HG03095 (cell line): ENCODE measurements at regions not wholly inside any gene's neighbourhood (a gene's known extent, or its start where the extent isn't known, plus 50 kb on each side); places are given as distances from the start of the nearest gene placed in this dataset.

Experiments
- ATAC-seq: cut with Tn5 transposase; IDR thresholded peaks from one replicate; pipeline ENCODE4 v1.9.1; 2021; ENCODE audit warnings: moderate library complexity; ENCODE audit not compliant: unreplicated experiment

DNA sequence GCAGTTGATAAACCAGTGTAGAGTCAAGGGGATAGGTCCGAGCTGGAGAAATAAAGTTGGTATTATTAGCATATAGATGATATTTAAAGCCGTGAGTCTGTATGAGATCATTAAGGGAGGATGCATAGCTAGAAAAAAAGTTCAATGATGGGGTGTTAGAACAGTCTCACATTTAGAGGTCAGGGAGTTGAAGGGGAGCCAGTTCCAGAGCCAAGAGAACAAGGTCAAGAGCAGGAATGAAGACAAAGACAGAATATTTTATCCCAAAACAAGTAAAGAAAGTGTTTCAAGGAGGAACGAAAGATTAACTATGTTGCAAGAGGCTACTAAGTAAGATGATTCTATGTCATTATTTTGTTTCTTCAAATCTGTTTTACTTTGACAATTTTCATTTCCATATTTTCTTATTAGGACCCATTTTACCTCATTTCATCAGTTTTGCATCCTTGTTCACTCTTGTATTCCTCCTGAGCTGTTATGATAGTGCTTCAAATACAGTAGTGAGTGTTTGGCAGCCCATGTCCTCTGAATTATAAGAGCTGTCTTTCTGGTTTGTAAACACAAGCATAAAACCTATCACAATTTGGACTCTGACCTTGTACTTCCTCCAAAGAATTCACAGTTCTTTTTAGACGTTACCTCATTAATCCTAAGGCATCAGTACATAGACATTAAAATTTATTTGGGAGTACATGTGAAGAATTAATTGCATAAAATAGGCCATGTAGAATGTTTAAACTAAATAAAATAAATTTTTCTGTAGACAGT is 695.7 kb upstream of the NECTIN3 start:
- ATAC-seq, result no peak

- no peak for ATAC-seq
Measured at GRCh38 chr3:110378481-110378880, 693.1 kb upstream of the NECTIN3 start.

DNA sequence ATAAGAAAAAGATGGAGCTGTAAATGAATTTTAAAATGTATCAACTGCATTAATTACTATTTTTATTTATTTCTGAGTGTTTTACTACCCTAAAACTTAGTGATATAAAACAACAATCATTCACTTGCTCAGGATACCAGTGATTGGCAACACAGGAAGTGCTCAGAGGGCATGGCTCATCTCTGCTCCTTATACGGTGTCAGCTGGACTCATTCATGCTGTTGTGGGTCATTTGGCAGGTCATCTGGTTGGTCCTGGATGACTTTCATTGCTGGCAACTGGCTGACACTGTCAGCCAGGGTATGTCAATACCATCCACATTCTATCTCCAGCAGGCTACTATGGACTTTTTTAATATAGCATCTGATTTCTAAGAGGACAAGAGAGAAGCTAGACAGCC is 689.6 kb upstream of the NECTIN3 start:
- ATAC-seq, result no peak

GRCh38 chr3:110383356-110383755 is 688.3 kb upstream of the NECTIN3 start:
- no peak for ATAC-seq

DNA sequence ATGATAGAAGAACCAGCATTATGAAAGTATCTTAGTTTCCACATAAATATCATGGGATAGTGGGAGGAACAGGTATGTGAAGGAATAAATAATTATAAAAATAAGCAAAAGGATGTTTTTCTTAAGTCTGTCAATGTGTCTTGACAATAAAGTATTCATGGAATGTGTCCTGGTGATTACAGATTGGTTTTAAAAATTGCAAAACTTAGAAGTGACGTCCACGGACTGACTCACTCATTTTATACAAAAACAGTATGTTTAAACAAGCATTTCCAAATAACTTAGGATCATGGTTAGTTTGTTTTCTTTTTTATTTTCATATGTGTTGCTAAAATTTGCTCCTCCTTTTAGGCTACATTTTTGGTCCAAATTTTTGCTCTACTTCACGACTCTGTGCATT is 687.0 kb upstream of the NECTIN3 start:
- ATAC-seq, result no peak

DNA sequence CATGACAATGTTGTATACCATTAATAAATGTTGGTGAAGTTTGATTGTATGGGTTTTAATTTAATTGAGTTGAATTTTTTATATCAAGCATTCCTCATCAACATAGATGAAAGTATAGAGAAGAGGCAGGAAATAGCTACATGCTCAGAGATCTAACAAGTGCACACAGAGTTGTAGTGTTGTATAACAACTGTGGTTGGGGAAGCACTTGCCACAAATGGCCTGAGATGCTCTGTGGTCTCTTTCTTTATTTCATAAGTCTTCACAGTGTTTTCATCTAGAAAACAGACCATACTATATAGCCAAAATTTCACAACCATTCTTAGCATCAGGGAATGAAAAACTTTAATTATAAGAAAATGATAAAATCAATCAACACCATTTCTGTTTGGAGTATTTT is 682.6 kb upstream of the NECTIN3 start:
- no peak for ATAC-seq

GRCh38 chr3:110390372-110390771 is 681.2 kb upstream of the NECTIN3 start:
- ATAC-seq, result no peak

GRCh38 chr3:110391042-110391441 is 680.6 kb upstream of the NECTIN3 start:
- no peak for ATAC-seq

- no peak for ATAC-seq
Measured at GRCh38 chr3:110391640-110392395, 679.8 kb upstream of the NECTIN3 start.

GRCh38 chr3:110393941-110394340 is 677.7 kb upstream of the NECTIN3 start:
- ATAC-seq, result no peak

DNA sequence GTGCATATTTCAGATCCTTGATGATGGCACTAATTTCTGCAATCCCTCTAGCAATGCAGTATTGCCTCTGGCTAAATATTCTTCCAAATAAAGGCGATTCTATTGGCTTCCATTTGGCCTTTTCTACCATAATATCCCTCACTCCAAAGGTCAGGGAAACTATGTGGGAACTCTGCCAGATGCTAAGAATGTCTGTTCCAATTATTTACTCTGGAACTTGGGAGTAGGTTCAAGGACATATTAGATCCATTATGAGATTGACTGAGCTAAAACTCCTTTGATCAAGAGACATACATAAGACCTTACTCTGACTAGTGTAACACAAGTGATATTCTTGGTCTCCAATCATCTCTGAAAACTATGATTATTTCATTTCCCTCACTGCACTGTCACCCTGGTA is 674.5 kb upstream of the NECTIN3 start:
- ATAC-seq, result no peak

DNA sequence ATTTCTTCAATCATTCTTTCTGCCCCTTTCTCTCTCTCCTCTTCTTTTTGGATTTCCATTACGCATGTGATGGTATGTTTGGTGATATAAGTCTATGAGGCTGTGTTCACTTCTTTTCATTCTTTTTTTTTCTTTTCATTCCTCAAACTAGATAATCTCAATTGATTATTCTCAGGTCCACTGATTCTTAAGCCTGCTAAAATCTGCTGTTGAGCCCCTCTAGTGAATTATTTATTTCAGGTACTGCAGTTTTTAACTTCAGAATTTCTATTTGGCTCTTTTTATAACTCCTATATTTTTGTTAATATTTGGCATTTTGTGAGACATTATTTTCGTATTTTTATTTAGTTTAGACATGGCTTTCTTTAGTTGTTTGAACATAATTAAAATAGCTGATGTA is 671.3 kb upstream of the NECTIN3 start:
- no peak for ATAC-seq

- no peak for ATAC-seq
Measured at GRCh38 chr3:110405830-110406585, 665.6 kb upstream of the NECTIN3 start.

DNA sequence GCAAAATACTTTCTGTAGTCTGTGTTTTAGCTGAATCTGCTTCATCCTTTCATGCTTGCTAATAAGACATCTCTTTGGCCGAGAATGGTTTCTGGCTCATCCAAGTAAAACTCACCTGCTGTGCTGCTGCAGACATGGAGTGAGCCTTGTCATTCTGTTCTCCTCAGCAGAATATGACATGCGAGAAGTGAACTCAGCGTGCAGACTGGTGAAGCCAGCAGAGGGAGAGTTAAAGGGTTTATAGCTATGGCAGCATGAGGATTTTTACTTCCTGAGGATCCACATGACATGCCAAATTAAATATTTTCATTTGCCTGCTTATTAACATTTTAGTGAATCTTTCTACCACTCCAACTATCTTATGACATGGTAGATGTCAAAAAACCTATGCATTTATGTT is 658.4 kb upstream of the NECTIN3 start:
- no peak for ATAC-seq

DNA sequence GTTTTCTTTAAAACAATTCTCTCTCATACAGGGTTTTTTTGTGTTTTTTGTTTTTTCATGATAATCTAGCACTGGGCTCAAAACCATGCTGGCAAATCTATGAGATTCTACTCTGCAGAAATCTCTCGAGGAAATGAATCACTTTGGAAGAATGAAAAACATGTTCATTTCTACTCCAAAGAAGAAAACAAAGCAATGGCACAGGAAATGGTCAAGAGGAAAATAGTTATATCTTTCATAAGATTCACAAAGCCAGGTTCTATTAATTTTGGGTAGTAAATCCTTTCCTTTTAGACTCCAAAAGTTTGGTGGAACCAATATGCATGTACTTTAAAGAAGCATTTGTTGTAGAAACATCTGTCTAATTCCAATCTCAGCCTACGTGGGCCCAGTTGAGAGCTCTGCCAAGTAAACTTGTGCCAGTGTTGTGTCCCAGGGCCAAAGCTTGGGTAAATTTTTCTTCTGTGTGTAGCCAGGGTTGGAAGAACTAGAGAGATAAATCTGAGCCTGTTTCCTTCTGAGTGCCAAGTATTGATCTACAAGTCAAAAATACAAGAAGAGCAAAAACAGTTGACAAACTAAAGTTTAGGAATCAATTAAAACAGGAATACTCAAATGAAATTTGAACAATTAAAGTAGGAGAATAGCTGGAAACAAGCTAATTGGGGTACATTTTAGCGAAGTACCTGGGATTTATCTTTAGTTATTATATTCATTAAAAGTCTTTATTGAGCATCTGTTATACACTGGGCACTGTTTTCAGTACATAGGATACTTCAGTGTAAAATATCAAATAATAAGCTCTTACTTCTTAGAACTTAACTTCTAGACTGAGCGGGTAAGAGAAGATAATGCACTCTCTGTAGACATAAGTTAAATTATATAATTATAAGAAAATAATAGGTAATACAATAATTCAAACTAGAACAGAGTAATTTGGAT is 657.5 kb upstream of the NECTIN3 start:
- no peak for ATAC-seq

DNA sequence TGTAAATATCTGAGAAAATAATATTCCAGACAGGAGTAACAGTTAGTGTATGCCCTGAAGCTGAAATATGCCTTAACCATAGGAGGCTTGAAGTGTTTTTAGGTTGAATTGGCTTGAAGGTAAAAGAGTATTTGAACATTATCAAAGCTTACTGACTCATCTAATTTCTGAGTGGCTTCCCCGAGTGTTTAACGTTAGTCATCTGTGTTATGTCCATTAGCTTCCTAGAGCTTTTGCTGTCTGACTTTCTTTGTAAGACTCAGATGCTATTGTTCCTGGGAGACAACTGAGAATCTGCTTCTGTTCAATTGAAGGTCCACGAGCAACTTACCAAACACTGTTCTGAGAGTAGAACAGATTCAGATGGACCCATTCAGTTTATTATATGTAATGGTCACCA is 656.8 kb upstream of the NECTIN3 start:
- no peak for ATAC-seq

DNA sequence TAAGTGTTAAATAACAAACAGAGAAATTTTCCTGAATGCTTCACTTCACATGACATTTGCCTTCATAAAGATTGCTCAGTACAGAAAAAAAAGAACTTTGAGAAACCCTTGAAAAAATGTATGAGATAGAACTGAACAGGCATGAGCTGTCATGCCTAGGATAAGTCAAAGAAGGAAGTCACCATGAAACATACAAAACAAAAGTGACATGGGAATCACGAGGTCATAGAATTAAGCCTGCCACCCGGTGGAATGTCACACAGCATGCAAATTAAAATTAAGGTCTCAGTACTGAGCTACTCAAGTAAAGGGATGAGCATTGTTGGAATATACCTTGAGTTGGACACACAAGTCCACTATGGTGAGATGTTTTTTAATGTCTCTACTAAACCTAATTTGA is 652.5 kb upstream of the NECTIN3 start:
- no peak for ATAC-seq

DNA sequence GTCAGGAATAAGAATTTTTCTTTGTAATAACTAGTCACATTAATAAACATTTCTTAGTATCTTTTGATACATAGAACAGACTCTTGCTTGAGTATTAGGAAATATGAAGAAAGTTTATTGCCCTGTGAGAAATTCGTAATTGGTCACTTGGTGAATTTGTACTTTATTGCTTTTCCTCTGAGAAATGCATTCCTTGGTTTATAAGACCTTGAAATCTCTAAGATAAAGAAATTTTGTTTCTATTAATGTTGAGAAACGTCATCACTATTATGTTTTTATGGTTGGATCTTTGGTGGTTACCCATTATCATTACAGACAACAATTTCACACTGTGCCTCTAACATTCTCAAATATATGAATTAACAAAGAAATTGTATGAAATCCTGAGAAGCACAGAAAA is 652.0 kb upstream of the NECTIN3 start:
- ATAC-seq, result no peak

DNA sequence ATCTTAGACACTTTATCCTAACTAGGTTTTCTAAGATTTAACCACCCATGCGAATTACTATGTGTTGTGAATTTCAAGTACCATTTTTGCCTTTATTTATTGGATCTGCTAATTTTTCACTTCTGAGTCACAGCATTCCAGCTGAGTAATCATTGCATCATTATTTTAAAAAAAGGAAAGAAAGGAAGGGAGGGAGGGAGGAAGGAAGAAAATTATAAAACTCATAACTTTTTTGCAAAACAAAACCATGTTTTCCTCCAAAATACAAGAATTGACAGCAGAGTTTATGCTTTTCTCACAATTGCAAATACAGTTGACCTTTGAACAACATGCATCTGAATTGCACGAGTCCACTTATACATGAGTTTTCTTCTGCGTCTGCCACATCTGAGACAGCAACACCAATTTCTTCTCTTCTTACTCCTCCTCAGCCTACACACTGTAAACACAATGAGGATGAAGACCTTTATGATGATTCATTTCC is 651.4 kb upstream of the NECTIN3 start:
- ATAC-seq, result no peak

DNA sequence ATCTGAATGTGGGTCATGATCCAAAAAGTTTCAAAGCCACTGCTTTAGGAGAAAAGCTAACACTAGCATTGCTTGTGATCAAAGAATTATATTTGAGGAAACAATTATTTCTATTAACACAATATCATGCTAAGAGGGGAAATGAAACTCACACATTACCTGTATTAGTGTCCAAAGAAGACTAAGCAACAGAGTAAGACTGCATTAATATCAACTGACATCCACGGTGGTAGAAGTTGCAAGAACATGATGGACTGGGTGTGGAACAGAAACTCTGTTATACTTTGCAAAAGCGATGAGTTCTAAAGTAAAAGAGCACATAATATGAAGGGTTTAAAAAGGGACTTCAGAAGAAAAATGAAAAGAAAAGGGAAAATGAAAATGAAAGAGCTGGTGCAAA is 648.3 kb upstream of the NECTIN3 start:
- no peak for ATAC-seq

GRCh38 chr3:110430146-110430545 is 641.5 kb upstream of the NECTIN3 start:
- no peak for ATAC-seq
